HG02623 (cell line): ENCODE measurements at regions not wholly inside any gene's neighbourhood (a gene's known extent, or its start where the extent isn't known, plus 50 kb on each side); places are given as distances from the start of the nearest gene placed in this dataset.

Experiments used
- ATAC-seq: cut with Tn5 transposase; IDR thresholded peaks from one replicate; pipeline ENCODE4 v1.9.1; 2021; ENCODE audit warnings: moderate library complexity; ENCODE audit not compliant: unreplicated experiment

DNA sequence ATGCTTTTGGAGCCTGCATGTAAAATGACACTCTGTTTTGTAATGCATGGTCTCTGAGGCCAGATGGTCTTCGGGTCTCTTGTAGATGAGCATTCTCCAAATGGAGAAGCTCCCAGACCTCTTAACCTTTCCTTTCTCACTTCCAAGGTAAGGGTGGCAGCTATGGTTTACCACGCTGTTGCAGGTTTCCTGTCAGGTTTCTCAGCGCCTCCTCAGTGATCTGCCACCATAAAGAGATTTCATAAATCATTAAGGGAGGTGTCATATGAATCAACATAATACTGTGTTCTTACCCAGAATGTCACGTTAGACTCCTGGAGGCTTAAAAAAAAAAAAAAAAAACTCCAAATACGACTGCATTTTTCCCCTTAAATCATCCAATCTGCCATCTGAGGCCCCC, 787.4 kb upstream of the EEF2KMT start:
- no peak for ATAC-seq

DNA sequence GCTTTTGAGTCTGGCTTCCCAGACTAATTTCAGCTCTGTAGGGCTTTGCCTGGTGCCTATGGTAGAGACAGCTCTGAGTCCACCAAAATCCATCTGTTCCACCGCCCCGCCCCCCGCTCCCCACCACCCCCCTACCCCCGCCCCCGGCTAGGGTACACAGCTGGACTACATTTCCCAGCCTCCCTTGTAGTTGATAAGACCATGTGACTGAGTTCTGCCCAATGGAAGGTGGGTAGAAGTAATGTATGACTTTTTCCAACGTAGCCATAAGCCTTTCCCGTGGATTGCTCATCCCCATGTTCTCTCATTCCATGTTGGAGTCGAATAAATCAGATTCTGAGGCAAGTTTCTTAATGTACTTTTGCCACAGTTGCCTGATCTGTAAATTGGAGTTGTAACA, 786.7 kb upstream of the EEF2KMT start:
- ATAC-seq, result no peak

DNA sequence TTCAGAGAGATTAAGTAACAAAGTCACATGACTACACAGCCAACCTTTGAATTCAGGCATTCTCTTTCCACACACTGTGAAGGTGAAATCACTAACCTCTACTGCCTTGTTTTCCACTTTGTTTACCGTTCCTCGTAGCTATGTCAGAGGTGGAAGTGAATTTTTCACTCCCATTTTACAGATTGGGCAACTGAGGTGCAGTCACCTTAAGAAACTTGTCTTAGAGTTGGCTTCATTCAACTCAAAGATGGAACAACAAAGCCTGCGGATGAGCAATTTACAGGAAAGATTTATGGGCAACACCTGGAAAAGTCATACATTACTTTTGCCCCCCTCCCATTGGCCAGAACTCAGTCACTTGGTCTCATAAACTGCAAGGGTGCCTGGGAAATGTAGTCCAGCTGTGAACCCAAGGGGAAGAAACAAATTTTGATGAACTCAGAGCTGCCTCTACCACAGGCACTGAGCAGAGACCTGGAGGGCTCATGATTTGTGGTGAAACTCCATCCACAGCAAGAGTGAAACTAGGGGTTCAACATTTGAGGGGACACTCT, 784.6 kb upstream of the EEF2KMT start:
- ATAC-seq, result no peak

DNA sequence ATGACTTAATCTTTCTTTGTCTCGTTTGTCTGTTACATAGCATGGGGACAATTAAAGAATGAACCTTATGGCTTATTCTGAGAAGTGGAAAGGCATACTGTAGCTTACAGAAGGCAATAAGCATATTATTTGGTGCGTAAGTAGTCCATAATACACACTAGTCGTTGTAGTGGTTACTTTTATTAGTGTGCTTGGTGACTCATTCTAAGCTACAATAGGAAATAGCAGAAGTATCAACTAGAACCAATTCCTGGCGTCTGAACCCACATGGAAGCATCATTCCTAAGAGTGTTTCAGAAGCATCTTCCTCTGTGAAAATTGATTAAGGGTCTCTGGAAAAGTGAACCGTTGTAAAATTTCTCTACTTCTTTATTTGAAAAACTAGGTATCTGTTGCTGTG, 777.8 kb upstream of the EEF2KMT start:
- ATAC-seq, result no peak

DNA sequence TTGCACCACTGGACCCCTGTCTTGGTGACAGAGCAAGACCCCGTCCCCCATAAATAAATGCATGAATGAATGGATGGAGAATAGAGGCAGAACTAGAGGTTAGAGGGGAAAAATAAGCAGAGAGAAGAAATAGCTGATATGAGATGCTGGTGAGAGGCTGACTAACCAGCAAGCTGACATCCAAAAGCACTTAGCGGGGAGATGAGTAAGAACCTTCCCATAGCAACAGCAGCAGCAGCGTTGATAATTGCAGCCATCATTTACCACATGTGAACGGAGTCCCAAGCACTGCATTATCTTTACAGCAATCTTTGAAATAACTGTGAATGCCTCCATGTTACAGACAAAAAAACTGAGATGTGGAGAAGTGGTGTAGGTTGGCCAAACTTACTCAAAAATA, 777.3 kb upstream of the EEF2KMT start:
- ATAC-seq, result no peak

DNA sequence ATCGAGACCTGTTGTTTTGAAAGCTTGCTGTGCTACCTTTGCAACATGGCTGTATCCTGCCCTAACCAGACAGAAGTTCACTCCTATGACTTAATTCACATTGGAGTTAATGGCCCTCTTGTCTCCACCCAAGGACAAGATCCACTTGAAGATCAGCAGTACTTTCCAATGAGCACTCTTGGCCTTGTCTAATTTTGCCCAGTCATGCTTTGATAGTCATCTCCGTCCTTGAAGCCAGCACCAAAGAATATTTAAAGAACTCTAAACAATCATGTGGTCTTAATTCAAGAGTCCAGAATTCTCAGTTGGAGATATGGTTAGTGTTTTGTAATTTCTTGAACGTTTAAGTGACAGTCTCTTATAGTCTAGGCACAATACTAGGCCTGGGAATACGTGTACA, 775.6 kb upstream of the EEF2KMT start:
- ATAC-seq, result no peak

DNA sequence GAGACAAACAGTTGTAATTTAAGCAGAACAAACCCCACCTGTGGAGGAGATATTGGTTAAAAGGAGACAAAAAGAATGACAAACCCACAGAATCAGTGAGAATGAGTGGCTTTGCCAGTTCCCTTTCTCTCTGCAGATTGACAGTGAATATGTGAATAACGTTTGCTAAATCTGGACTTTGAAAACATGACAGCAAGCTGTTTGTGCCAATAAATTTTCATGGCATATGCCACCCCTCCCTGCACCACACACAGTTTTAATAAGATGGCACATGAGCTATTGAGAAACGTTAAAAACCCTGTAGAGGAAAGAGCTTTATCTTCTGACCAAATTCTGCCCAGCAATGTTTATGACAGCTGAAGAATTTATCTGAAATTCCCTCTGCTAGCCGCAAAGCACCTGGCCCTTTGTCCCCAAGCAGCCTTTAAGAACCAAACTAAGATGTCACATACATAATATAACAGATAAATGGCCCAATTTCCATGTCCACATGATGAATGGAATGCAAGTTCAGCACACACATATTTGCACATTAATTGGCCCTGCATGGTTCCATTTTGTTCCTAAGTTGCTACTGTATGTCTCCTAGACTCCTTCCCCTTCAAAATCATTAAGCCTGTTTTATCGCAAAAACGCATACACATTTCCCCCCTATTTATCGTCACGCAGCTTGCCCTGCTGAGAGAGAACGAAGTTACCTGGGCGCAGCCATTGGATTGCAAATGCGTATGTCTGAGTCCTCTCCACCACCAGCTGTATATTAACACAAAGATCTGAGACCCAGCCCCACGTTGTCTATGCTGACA, 773.5 kb upstream of the EEF2KMT start:
- ATAC-seq, result no peak

DNA sequence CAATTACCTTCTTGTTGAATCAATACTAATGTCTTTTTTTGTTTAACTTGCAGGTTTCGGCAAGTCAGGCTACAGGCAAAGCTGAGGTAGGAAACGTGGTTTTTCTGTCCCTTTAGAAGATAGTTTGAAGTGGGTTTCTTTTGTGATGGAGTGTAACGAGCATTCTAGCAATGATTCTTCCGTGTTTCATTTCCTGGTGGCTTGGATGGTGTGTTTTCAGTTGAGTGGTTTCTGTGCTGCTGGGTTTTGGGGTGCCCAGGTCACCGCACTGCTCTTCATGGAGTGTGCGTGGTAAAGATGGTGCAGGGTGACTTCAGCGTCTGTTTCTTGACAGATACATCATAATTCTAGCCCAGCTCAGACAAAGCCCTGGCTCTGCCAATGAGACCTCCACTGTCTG, 769.7 kb upstream of the EEF2KMT start:
- ATAC-seq, result no peak

DNA sequence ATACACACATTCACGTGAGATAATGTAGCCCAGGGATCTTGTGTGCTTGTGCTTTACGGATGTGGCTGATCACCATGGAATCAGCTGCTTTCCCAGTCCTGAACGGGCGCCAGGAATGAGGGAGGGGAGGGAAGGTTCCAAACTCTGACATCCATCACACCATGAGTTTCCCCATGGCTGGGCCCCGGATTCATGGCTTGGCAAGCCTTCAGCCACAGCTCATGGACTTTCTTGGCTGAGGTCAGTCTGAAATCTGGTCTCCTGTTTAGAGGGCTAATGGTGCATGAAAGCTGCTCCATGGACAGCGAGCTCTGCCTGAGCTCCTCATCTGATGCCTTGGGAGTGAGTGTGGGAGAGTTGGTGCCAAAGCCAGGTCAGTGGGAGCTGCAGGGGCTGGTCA, 767.6 kb upstream of the EEF2KMT start:
- ATAC-seq, result no peak

DNA sequence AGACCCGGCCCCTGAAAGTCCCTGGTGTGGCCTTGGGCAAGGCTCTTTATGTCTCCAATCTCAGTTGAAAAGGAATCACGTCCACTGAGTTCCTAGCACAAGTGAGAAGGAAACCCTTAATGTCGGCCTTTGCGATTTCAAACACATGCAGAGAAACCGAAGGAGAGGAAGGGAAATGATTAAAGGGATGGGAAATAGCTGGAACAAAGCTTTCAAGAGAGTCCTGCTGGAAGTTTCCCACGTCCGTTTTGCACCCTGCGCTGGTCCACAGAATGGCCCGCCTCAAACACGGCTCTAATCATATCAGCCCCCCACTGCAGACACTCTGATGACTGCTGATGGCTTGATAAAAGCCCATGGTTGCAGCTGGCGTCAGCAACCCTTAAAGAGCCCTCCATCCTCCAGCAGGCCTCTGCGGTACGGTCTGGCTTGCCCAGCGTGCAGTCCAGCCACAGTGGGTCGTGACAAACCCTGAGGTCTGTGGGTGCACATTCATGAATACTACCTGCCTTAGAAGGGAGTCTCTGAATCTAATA, 765.5 kb upstream of the EEF2KMT start:
- ATAC-seq, result no peak

DNA sequence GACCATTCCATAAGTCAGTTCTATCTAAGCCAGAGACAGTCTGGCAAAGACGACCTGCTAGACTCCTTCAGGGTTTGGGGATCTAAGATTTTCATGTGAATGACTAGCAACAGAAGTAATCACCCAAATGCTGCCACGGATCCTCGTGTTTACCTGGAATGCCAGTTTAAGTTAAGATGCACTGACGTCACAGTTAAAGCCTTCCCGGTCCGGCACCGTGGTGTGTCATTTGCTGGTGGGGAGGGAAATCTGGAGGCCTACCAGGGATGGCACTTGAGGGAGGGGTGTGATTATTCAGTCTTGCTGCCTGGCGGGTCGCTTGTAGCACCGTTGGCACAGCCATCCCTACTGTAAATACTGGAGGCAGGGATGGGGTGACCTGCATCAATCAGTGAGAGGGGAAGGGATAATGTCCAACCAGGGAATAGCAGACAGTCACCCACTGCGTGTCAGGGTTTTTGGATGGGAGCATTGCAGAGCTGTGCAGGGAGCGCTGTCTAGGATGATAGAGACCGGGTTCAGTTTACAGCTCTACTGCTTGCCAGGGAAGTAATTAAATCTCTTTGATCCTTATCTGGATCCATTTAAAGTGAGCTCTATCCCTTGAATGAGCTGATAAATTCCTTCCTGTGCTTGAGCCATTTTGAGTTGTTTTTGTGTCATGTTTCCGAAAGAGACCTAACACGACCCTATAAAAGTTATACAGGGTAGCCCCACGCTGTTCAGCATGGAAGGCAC, 764.7 kb upstream of the EEF2KMT start:
- ATAC-seq, result no peak

DNA sequence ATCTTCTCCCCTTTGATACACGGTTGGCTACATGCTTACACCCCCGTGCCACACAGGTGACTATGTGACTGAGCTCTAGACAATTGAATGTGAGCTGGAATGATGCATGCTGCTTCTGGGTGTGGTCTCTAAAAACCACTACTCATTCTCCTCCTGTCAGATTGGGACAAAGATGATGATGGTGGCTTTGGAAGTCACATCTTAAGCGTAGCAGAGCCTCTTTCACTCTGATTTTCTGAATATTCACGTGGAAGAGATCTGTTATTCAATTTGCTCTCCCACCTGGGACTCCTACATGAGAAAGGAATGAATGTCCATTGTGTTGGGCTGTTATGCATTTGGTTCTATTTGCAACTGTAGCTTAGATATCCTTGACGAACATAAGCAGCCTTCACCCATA, 763.6 kb upstream of the EEF2KMT start:
- ATAC-seq, result no peak

DNA sequence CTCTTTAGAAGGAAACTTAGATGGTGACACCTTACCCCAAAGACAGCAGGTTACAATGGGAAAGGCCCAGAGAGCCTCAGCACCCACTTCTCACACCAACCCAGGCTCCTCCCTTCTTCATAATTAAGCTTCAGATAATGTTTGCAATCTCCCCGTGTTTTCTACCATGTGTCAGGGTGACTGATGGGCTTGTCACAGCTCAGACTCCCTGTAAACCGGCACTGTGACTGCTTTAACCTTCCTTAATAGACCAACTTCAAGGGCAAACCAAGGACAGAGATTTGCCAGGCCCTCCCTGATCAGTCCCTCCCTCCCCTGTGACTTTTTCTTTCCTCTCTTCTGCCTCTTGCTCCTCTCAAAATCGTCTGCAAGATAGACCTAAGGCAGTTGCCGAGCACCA, 760.6 kb upstream of the EEF2KMT start:
- no peak for ATAC-seq

DNA sequence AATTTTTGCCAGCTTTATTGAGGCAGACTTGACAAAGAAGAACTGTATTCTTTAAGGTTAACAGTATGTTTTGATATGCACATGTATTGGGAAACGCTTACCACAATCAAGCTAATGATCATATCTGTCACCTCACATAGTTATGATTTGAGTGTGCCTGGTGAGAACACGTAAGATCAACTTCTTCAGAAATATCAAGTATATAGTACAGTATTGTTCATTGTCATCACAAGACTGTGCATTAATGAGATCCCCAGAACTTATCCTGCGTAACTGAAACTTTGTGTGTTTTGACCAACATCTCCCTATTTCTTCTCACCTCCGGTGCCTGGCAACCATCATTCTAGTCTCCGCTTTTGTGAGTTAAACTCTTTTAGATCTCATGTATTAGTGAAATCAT, 756.4 kb upstream of the EEF2KMT start:
- ATAC-seq, result no peak

DNA sequence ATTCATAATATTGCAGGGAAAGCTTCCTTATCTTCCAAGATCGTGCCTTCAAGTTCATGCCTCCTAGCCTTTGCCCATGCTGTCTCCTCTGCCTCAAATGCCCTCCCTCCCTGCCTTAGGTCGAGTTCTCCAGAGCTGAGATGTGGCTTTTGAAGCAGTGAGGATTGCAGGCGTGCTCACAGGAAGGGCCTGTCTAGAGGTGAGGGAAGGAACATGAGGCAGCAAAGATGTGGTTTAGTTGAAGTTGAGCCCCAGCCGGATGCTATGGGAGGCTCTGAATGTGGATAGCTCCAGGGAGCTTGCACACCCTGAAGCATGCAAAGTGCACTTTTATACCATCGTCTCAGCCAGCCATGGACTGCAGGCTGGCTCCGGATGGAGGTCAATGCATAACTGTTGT, 754.6 kb upstream of the EEF2KMT start:
- no peak for ATAC-seq

DNA sequence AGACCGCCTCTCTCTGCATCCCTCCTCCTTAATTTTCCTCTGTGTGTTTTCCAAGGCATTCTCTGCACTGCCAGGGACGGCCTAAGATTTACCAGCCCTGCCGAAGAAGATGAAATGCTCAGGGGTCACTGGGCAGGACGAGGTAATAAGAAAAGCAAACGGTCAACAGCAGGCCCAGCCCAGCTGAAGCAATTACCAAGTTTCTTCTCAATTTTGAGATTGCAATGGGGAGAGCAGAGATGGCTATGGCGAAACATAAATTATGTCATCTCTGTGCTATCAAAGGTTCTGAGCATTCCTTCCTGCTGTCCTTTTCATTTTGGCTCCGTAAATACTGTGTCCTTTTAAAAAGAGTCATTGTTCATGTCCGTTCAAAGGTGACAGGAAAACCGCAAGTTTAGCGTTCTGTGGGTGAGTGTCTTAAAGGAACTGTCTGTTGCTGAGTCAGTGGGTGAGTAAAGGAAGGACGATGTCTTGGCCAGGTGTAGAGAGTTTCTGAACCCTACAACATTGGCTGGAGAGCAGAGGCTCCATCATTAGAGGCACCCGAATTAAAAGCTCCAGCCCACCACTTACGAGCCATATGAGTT, 753.9 kb upstream of the EEF2KMT start:
- ATAC-seq, result no peak

DNA sequence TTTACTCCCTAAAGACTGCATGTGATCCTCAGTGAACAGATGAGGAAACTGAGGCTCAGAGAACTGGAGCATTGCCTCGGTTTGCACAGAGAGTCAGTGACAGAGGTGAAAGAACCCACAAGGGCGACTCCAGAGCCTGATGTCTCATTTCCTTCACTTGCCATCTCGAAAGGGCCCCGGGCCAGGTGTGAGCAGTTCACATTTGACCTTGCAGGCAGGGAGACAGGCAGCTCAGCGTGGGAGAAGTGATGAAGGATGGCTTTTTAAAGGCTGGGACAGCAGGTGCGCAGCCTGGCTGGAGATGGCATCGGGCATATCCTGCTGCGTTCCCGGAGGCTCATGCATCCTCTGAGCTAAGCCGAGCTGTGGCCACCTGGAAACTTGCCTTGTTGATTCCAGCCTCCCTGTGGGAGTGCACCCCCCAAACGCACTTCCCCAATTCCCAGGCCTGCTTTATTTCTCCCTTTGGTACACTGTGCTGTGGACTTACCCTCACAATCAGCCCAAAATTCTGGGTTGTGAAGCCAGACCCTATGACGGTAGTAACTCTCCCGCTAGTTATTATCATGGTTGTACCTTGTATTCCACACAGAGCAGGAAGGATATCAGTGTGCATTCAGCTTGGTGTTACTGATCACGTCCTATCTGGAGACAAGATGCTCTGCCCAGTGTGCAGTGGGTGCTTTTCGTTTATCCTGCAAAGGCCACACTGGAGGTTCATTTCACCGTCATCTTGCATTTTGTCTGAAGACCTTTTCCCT, 753.2 kb upstream of the EEF2KMT start:
- no peak for ATAC-seq

DNA sequence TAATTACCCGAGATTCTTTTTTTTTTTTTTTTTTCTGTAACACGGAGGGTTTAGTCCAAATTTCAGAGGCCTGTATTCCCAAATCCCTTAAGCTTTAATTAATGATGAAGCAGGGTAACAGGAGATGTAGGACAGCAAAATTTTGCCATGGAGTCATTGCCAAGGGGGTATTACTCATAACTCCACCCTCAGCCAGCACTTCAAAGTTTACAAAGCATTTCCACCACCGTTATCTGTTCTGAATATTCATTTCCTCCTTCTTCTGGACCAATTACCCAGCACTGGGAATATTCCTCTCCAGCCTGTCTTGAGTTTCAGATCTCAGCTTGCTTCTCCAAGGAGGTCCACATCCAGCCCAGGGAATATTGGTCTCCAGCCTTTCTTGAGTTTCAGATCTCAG, 747.5 kb upstream of the EEF2KMT start:
- ATAC-seq, result no peak

DNA sequence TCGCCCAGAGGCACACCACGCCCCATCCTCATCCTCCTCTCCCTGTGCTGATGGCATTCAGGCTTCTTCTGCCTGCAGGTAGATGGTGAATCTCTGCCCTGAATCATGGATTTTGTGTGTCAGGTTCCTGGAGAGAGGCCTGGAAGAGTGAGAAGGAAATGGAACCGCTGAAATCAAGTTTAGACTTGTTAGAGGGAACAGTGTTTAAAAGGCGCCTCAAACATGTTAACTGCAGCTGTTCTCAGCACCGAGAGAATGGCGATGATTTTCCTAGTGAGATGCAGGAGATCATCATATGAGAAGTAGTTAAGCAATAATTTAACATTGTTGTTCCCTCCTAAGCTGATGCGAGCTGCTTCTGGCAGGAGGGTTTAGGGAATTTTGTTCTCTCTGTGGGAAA, 744.4 kb upstream of the EEF2KMT start:
- ATAC-seq, result no peak

DNA sequence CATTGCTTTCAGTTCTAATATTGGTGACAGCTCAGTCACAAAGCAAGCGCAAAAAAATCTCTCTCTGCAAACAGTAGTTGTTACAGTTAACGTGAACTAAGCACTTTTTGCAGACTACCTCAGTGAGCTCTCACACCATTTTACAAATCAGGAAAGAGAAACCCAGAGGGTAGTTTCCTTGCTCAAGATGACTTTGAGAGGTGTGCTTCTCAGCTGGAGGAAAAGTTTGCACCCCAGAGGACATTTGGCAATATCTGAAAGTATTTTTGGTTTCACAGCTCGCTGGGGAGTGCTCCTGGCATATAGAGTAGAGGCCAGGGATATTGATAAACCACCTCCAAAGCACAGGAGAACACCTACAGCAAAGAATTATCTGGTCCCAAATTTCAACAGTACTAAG, 741.1 kb upstream of the EEF2KMT start:
- no peak for ATAC-seq

DNA sequence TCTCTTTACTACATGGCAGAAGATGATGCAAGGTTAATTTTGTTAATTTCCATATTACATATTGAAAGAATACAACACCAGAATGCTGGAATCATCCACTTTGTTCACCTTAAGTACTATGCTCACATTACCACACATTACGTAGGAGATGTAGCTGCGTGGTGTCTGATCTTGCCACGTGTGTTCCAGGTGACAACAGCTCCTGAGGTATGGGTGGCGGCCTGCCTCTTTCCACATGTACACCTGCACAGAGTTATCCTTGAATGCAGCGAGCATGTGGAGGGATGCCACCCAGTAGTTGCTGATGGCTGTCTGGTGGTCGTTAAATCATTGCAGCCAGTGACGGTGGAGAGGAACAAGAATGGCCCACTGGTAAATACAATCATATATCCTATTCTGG, 740.5 kb upstream of the EEF2KMT start:
- ATAC-seq, result no peak
